SIG-M5 treated with dmso at 0.1 percent for 504 hours (cell line): ENCODE measurements at regions not wholly inside any gene's neighbourhood (a gene's known extent, or its start where the extent isn't known, plus 50 kb on each side); places are given as distances from the start of the nearest gene placed in this dataset.

Experiments
- DNase-seq: peaks from one replicate; lab custom pipeline; 2025; ENCODE audit not compliant: unreplicated experiment; lab: John Stamatoyannopoulos, UW

GRCh38 chr7:114755856-114756255, 166.0 kb upstream of the MDFIC start:
- no peak for DNase-seq

DNA sequence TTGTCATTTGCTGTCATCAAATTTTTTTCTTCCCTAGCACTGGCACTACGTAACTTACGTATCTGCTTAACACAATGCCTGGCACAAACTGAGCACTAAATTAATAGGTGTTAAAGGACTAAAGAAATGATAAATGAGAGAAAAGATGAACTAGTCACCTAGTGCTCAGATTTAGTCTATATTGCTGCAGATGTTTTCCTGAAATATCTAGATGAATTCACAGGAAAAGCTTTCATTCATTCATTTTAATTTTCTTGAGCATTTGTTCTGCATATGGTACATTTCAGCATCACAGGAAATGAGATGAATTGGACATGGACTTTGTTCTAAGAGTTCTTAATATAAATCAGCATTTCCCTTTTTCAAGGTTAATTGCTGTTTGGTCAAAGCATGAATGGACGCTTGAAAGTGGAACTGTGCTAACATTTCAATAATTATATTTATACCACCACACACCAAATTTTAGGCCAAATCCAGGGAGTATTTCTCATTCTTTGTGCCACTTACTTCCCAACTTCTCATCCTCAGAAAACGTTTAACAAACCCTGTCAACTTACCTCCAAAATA, 163.2 kb upstream of the MDFIC start:
- no peak for DNase-seq

GRCh38 chr7:114759347-114760062, 162.4 kb upstream of the MDFIC start:
- no peak for DNase-seq

- no peak for DNase-seq
Measured at GRCh38 chr7:114760477-114760876, 161.4 kb upstream of the MDFIC start.

DNA sequence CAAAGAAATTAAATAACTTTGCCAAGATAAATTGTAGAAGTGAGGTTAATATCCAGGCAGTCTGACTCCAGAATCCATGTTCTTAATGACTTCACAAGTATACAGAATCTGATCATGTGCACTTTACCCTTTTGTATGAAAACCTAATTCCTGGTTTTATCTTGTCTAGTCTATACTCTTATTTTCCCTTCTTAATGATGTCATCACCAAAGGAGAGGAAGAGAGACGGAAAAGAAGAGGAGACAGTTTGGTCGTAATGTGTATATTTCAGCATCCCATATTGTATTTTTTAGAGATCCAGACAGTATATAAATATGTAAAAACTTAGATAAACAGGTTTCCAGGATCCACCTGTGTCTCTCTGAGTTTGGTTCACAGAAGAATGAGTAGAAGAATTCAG, 159.9 kb upstream of the MDFIC start:
- DNase-seq, result no peak

DNA sequence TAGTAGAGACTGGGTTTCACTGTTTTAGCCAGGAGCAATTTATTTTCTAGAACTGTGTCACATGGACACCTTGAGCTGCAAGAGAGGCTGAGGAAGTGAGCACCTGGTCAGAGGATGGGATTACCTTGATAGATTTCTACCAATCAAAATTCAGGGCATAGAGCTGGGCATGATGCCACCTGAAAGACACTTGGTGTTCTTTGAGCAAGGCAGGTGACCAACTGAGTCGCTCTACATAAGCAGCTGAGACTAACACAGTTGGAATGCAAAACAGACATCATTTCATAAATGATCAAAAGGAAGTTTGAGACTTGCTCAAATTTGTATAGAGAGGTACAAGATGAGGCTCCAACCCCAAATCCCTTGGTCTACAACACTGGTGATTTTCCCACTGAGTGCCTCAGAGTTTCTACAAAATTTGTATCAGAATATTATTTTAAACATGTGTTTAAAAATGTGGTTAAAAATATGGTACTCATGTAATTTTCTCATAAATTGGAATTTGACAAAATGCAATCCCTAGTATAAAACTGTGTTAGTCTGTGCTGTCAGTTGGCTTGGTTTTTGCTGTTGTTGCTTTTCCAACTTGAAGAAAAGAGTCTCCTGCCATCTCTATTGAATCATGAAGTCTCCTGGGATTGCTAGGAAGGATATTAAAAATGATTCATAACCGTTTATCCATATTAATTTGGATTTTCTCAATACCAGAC, 156.4 kb upstream of the MDFIC start:
- DNase-seq, result no peak

- DNase-seq, result no peak
Measured at GRCh38 chr7:114766041-114766356, 155.9 kb upstream of the MDFIC start.

GRCh38 chr7:114777288-114777687, 144.6 kb upstream of the MDFIC start:
- DNase-seq, result no peak

DNA sequence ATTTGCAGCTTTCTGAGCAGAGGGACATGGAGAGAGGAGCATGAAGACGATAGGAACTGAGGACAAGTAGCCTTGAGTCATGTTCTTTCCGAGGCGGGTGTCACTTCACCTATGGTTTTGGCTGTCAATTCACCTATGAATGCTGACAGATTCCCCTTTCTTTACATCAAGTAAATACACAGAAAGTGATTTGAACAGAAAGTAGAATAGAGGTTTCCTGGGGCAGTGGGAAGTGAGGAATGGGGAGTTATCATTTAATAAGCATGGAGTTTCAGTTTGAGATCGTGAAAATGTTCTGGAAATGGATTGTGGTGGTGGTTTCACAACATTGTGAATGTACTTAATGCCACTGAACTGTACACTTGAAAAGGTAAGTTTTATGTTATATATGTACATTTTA, 138.4 kb upstream of the MDFIC start:
- DNase-seq, result no peak

- no peak for DNase-seq
Measured at GRCh38 chr7:114784177-114784576, 137.7 kb upstream of the MDFIC start.

GRCh38 chr7:114784746-114785145, 137.1 kb upstream of the MDFIC start:
- no peak for DNase-seq

DNA sequence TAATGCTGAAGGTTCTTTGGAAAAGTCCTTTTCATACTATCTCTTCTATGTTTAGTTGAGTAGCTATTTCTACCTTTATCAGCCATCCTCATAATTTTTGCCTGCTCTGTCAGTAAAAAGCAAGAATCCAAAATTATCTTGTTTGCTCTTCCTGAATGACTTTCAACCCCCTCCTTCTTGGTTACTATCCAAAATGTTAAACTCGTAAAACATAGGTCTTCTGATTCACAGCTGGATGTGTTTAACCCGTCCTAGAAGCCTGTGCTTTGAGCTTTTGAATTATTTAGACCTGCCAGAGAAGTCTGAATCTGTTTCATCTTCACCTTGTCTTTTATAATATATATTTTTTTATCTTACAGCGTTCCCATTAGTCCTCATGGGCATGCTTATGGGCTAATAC, 136.4 kb upstream of the MDFIC start:
- no peak for DNase-seq

DNA sequence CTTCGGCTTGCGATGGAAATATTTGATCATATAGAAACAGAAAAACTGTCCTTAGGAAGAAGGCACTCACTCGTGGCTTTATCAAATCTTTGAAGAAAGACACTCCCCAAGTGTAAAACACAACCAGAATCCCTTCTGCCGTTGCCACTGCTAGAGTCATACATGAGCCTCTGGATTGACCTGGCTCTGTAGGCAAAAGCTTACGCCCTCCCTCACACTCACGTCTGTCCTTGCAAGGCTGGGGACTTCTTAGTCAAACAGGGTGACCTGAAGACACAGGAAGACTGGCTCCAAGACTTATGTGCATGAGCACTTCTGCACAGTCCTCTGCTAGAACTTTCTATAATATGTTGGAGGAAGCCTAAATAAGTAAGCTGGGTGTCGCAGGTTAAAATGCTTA, 135.4 kb upstream of the MDFIC start:
- DNase-seq, result no peak

- DNase-seq, result no peak
Measured at GRCh38 chr7:114787556-114787955, 134.3 kb upstream of the MDFIC start.

DNA sequence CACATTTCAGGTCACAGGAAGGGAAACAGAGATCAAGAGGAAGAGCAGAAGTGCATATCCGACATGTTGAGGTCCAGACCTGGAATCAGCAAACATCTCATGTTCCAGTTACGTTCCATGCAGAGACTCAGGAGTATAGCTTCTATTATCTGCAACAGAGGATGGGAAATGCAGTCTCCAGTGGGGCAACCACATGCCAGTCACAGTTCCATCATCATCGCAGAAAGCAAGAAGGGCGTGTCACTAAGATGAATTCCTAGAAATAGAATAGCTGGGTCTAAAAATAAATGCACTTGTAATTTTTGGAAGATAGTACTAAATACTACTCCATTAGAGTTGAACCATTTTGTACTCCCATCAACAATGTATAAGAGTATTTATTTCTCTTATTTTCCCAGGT, 133.2 kb upstream of the MDFIC start:
- DNase-seq, result no peak

- no peak for DNase-seq
Measured at GRCh38 chr7:114789161-114789560, 132.7 kb upstream of the MDFIC start.

GRCh38 chr7:114789871-114790311, 132.0 kb upstream of the MDFIC start:
- DNase-seq, result no peak

GRCh38 chr7:114790521-114790920, 131.4 kb upstream of the MDFIC start:
- DNase-seq, result no peak

DNA sequence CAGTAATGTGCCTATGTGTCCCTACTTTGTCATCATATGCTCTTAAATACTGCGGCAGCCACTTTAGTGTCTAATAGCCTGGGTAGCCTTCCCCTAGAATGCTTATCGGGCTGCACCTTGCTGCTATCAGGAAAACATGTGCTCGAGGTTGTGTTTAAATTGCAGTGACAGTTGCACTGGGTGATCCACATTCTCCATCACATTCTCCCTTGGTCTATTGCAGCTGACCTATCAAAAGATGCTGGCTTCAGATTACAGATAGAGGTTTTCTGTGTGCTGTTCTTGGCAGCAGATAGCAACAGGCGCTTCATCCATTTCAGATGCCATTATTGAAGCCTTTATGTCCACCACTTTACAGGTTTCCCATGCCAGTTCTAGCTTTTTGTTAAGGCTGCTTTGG, 130.1 kb upstream of the MDFIC start:
- no peak for DNase-seq

GRCh38 chr7:114793155-114793845, 128.6 kb upstream of the MDFIC start:
- no peak for DNase-seq

DNA sequence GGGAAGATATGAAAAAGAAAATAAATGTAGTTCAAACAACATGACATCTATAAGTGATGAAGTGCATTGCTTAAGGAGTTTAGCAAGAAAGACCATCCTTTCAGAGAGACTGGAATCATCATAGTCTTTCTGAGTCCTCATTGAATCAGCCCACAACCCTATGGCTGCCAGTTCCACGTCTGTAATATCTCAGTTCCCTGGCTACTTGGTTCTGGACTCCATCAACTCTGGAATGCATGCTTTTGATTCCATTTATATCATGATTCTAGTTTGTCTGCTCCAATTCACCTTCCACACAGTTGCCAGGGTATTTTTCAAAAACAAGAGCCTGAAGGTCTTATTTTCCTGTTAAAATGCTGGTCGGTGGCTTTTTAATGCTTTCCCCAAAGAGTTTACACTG, 126.4 kb upstream of the MDFIC start:
- no peak for DNase-seq

- no peak for DNase-seq
Measured at GRCh38 chr7:114799628-114800028, 122.3 kb upstream of the MDFIC start.
